ENCODE measurements at regions not wholly inside any gene's neighbourhood (a gene's known extent, or its start where the extent isn't known, plus 50 kb on each side); places are given as distances from the start of the nearest gene placed in this dataset.

GRCh38 chr4:131382839-131383238 lies 1766.3 kb upstream of the PCDH10 start:
- Histone ChIP-seq H3K4me1 (ENCODE audit: low read depth, poor library complexity, severe bottlenecking) (no peaks in the 10 kb centered on the region), H3K36me3 (ENCODE audit: insufficient read depth) (no peaks in the 10 kb centered on the region), H3K27ac (no peak overlapping the region), H3K9ac (no peak overlapping the region), H4K20me1 (ENCODE audit: insufficient read depth) (no peaks in the 10 kb centered on the region), H3K27me3 (ENCODE audit: insufficient read depth, low read depth) (no peaks in the 10 kb centered on the region), H3K4me3 (IDR thresholded peaks at IDR 0.05; ENCODE audit: insufficient read depth, low read depth, low read length) (no peak overlapping the region), H3K79me2 (ENCODE audit: insufficient read depth, low read depth) (0 out of 2 replicates have a peak, but pooled peaks cover 11% of the 10 kb centered on the region), H3K4me2 (no peak overlapping the region), H2AFZ (ENCODE audit: low read depth) (no peak overlapping the region)
- no peak for TF ChIP-seq CTCF (conservative IDR thresholded peaks at IDR 0.05; ENCODE audit: low read depth, low read length)

- Histone ChIP-seq H3K79me2 (ENCODE audit: insufficient read depth, low read depth) (no peaks in the 10 kb centered on the region), H3K4me2 (no peak overlapping the region), H3K9ac (no peak overlapping the region), H4K20me1 (ENCODE audit: insufficient read depth) (no peaks in the 10 kb centered on the region), H3K4me1 (ENCODE audit: low read depth, poor library complexity, severe bottlenecking) (no peaks in the 10 kb centered on the region), H3K27ac (no peak overlapping the region), H3K36me3 (ENCODE audit: insufficient read depth) (no peaks in the 10 kb centered on the region), H3K27me3 (ENCODE audit: insufficient read depth, low read depth) (no peaks in the 10 kb centered on the region), H3K4me3 (IDR thresholded peaks at IDR 0.05; ENCODE audit: insufficient read depth, low read depth, low read length) (no peak overlapping the region), H2AFZ (ENCODE audit: low read depth) (no peak overlapping the region)
- no peak for TF ChIP-seq CTCF (conservative IDR thresholded peaks at IDR 0.05; ENCODE audit: low read depth, low read length)
These were observed 1760.8 kb upstream of the PCDH10 start for GRCh38 chr4:131388277-131388676.

GRCh38 chr4:131408102-131408501 lies 1741.0 kb upstream of the PCDH10 start:
- Histone ChIP-seq H3K4me3 (IDR thresholded peaks at IDR 0.05; ENCODE audit: insufficient read depth, low read depth, low read length) (no peak overlapping the region), H3K27me3 (ENCODE audit: insufficient read depth, low read depth) (no peaks in the 10 kb centered on the region), H4K20me1 (ENCODE audit: insufficient read depth) (no peaks in the 10 kb centered on the region), H3K79me2 (ENCODE audit: insufficient read depth, low read depth) (no peaks in the 10 kb centered on the region), H2AFZ (ENCODE audit: low read depth) (no peak overlapping the region), H3K36me3 (ENCODE audit: insufficient read depth) (no peaks in the 10 kb centered on the region), H3K4me1 (ENCODE audit: low read depth, poor library complexity, severe bottlenecking) (no peaks in the 10 kb centered on the region), H3K9ac (no peak overlapping the region), H3K4me2 (no peak overlapping the region), H3K27ac (no peak overlapping the region)
- TF ChIP-seq CTCF (conservative IDR thresholded peaks at IDR 0.05; ENCODE audit: low read depth, low read length), result no peak

- no peaks in the 10 kb centered on the region for H3K79me2 ChIP-seq (ENCODE audit: insufficient read depth, low read depth)
- H3K4me2 ChIP-seq, result no peak overlapping the region
- no peak overlapping the region for H3K9ac ChIP-seq
- H3K36me3 ChIP-seq (ENCODE audit: insufficient read depth), result no peaks in the 10 kb centered on the region
- H3K4me1 ChIP-seq (ENCODE audit: low read depth, poor library complexity, severe bottlenecking), result no peaks in the 10 kb centered on the region
- no peak overlapping the region for H2AFZ ChIP-seq (ENCODE audit: low read depth)
- H3K27ac ChIP-seq, result no peak overlapping the region
- TF ChIP-seq CTCF (conservative IDR thresholded peaks at IDR 0.05; ENCODE audit: low read depth, low read length), result no peak
- no peak overlapping the region for H3K4me3 ChIP-seq (IDR thresholded peaks at IDR 0.05; ENCODE audit: insufficient read depth, low read depth, low read length)
- no peaks in the 10 kb centered on the region for H4K20me1 ChIP-seq (ENCODE audit: insufficient read depth)
- no peaks in the 10 kb centered on the region for H3K27me3 ChIP-seq (ENCODE audit: insufficient read depth, low read depth)
These were observed 1737.7 kb upstream of the PCDH10 start for GRCh38 chr4:131411393-131411792.

Data from KMS-11 (cell line).